ENCODE measurements at regions not wholly inside any gene's neighbourhood (a gene's known extent, or its start where the extent isn't known, plus 50 kb on each side); places are given as distances from the start of the nearest gene placed in this dataset.

DNA sequence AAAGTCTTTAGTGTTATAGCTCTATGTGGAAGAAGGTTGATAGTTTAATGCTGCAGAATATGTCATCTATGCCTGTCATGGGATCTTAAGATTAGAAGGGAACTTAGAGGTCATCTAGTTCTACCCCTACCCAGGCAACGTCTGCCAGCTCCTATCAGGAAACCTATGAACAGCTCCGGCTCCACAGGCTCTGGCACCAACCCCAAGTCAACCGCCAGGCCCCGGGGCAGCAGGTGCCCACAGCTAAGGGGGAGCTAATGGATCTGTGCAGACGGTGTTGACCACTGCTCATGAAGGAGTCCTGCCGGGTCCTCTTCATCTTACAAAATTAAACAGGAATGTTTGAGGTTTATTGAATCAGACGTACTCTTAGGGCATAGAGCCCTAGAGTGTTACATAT, 440.8 kb upstream of the KLHL29 start:
- FAIRE-seq, result no peak
- WGBS (ENCODE audit: low lambda C conversion rate), result 40% methylated on average over 7 of the region's 7 CpGs
- in situ Hi-C loops (cut with HindIII; ENCODE audit: extremely low pct_ligation_motif_present, low pct_unique_long_range_greater_than_20kb), result no loop called here

More for the DNA sequence above, 440.8 kb upstream of the KLHL29 start:
- Histone ChIP-seq H3K27ac (ENCODE audit: extremely low read length, insufficient read depth, low read length) (no peak overlapping the region), H3K27me3 (ENCODE audit: control insufficient read depth in 1 of 2, insufficient read depth in 2 of 2, low read length in 2 of 2) (no peaks in the 10 kb centered on the region), H3K4me1 (ENCODE audit: insufficient read depth, low read length) (no peaks in the 10 kb centered on the region), H3K9ac (ENCODE audit: insufficient read depth, low read depth, low read length) (no peak overlapping the region), H3K36me3 (replicated peaks in 1 of 2; ENCODE audit: control insufficient read depth in 1 of 2, insufficient read depth in 2 of 2, low read length in 2 of 2) (no peaks in the 10 kb centered on the region), H4K20me1 (ENCODE audit: insufficient read depth, low read length) (no peaks in the 10 kb centered on the region), H3K4me3 (replicated peaks in 1 of 3; ENCODE audit: insufficient read depth in 1 of 3, low read depth in 2 of 3, low read length in 3 of 3) (no peak overlapping the region), H2AFZ (ENCODE audit: low read length) (no peak overlapping the region), H3K79me2 (ENCODE audit: insufficient read depth, low read length) (no peaks in the 10 kb centered on the region), H3K4me2 (ENCODE audit: low read depth, low read length) (no peak overlapping the region), H3K9me3 (ENCODE audit: low read length) (0 out of 2 replicates have a peak, but pooled peaks cover 4% of the 10 kb centered on the region)
- no peak for TF ChIP-seq ZNF605 (CRISPR knock-in tag; IDR thresholded peaks at IDR 0.05)
- TF ChIP-seq KLF9 (CRISPR knock-in tag; IDR thresholded peaks at IDR 0.05; ENCODE audit: low read depth), result no peak
- TF ChIP-seq ZNF564 (CRISPR knock-in tag; IDR thresholded peaks at IDR 0.05), result no peak
- TF ChIP-seq ZNF652 (CRISPR knock-in tag; IDR thresholded peaks at IDR 0.05; ENCODE audit: borderline replicate concordance, low read depth), result no peak
- TF ChIP-seq, protein P1, sequence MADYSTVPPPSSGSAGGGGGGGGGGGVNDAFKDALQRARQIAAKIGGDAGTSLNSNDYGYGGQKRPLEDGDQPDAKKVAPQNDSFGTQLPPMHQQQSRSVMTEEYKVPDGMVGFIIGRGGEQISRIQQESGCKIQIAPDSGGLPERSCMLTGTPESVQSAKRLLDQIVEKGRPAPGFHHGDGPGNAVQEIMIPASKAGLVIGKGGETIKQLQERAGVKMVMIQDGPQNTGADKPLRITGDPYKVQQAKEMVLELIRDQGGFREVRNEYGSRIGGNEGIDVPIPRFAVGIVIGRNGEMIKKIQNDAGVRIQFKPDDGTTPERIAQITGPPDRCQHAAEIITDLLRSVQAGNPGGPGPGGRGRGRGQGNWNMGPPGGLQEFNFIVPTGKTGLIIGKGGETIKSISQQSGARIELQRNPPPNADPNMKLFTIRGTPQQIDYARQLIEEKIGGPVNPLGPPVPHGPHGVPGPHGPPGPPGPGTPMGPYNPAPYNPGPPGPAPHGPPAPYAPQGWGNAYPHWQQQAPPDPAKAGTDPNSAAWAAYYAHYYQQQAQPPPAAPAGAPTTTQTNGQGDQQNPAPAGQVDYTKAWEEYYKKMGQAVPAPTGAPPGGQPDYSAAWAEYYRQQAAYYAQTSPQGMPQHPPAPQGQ (CRISPR knock-in tag; IDR thresholded peaks at IDR 0.05; ENCODE audit: borderline replicate concordance), result no peak
- TF ChIP-seq, protein P2, sequence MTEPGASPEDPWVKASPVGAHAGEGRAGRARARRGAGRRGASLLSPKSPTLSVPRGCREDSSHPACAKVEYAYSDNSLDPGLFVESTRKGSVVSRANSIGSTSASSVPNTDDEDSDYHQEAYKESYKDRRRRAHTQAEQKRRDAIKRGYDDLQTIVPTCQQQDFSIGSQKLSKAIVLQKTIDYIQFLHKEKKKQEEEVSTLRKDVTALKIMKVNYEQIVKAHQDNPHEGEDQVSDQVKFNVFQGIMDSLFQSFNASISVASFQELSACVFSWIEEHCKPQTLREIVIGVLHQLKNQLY (CRISPR knock-in tag; IDR thresholded peaks at IDR 0.05), result no peak
- TF ChIP-seq, protein P3, sequence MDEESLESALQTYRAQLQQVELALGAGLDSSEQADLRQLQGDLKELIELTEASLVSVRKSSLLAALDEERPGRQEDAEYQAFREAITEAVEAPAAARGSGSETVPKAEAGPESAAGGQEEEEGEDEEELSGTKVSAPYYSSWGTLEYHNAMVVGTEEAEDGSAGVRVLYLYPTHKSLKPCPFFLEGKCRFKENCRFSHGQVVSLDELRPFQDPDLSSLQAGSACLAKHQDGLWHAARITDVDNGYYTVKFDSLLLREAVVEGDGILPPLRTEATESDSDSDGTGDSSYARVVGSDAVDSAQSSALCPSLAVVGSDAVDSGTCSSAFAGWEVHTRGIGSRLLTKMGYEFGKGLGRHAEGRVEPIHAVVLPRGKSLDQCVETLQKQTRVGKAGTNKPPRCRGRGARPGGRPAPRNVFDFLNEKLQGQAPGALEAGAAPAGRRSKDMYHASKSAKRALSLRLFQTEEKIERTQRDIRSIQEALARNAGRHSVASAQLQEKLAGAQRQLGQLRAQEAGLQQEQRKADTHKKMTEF (CRISPR knock-in tag; IDR thresholded peaks at IDR 0.05), result no peak
- TF ChIP-seq, protein P4, sequence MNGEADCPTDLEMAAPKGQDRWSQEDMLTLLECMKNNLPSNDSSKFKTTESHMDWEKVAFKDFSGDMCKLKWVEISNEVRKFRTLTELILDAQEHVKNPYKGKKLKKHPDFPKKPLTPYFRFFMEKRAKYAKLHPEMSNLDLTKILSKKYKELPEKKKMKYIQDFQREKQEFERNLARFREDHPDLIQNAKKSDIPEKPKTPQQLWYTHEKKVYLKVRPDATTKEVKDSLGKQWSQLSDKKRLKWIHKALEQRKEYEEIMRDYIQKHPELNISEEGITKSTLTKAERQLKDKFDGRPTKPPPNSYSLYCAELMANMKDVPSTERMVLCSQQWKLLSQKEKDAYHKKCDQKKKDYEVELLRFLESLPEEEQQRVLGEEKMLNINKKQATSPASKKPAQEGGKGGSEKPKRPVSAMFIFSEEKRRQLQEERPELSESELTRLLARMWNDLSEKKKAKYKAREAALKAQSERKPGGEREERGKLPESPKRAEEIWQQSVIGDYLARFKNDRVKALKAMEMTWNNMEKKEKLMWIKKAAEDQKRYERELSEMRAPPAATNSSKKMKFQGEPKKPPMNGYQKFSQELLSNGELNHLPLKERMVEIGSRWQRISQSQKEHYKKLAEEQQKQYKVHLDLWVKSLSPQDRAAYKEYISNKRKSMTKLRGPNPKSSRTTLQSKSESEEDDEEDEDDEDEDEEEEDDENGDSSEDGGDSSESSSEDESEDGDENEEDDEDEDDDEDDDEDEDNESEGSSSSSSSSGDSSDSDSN (CRISPR knock-in tag; IDR thresholded peaks at IDR 0.05), result no peak
- no peak for TF ChIP-seq ZNF570 (CRISPR knock-in tag; IDR thresholded peaks at IDR 0.05; ENCODE audit: borderline replicate concordance)
- TF ChIP-seq, protein P5, sequence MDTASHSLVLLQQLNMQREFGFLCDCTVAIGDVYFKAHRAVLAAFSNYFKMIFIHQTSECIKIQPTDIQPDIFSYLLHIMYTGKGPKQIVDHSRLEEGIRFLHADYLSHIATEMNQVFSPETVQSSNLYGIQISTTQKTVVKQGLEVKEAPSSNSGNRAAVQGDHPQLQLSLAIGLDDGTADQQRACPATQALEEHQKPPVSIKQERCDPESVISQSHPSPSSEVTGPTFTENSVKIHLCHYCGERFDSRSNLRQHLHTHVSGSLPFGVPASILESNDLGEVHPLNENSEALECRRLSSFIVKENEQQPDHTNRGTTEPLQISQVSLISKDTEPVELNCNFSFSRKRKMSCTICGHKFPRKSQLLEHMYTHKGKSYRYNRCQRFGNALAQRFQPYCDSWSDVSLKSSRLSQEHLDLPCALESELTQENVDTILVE (CRISPR knock-in tag; IDR thresholded peaks at IDR 0.05), result no peak
- no TSS peak for BruUV-seq (replicated peaks)
- ChIA-PET POLR2A (no interaction called here), CTCF (ENCODE audit: low intra/inter-chr PET ratio, low total read pairs) (no interaction called here)
- intact Hi-C loops (cut with micrococcal nuclease; ENCODE audit: unreplicated experiment), result no loop called here
- DNase-seq (ENCODE audit: low spot score) (no peak), ATAC-seq (no peak)

All from HepG2 (cell line).